ENCODE measurements at regions not wholly inside any gene's neighbourhood (a gene's known extent, or its start where the extent isn't known, plus 50 kb on each side); places are given as distances from the start of the nearest gene placed in this dataset.

GRCh38 chr3:167901138-167901537 is 165.6 kb downstream of the SERPINI1 start:
- H3K27me3 ChIP-seq (ENCODE audit: insufficient read depth, low read length), result no peaks in the 10 kb centered on the region
- H4K8ac ChIP-seq (replicated peaks; ENCODE audit: insufficient read length, low read depth, low read length), result no peak overlapping the region
- H3K4ac ChIP-seq (ENCODE audit: low read depth, low read length), result no peak overlapping the region
- Mint-ChIP-seq H3K27ac (no peak overlapping the region), H3K4me3 (no peak overlapping the region), H3K9me3 (peaks cover 0 to 2% of the 10 kb centered on the region in 2 experiments; a peak in 1 of 5 replicates), H3K4me1 (peaks cover 6 to 11% of the 10 kb centered on the region in 2 experiments), H3K36me3 (ENCODE audit: insufficient read depth in 1 of 3, low read depth in 3 of 3) (no peaks in the 10 kb centered on the region), H3K27me3 (ENCODE audit: low read depth) (no peaks in the 10 kb centered on the region)
- H3K9me3 ChIP-seq (ENCODE audit: control insufficient read depth, low read depth, low read length), result no peaks in the 10 kb centered on the region
- no CpG with 5 or more reads among the region's 1 CpG for WGBS (ENCODE audit: extremely low coverage, insufficient read length, low lambda C conversion rate)
- no peak overlapping the region for H2AK5ac ChIP-seq (ENCODE audit: insufficient read length, low read length)
- no peak overlapping the region for H3K18ac ChIP-seq (ENCODE audit: insufficient read length, low read depth, low read length)
- no peak overlapping the region for H2BK5ac ChIP-seq (ENCODE audit: insufficient read length, low read length)
- no peak overlapping the region for H2BK12ac ChIP-seq (ENCODE audit: insufficient read length, low read depth, low read length)
- no peak overlapping the region for H2BK15ac ChIP-seq (ENCODE audit: low read depth, low read length)
- H4K5ac ChIP-seq (ENCODE audit: insufficient read length, low read depth, low read length), result no peak overlapping the region
- no peak overlapping the region for H3K9ac ChIP-seq (ENCODE audit: extremely low read depth, insufficient read length, low read length)
- no peak overlapping the region for H2AFZ ChIP-seq (ENCODE audit: low read length)
- no peaks in the 10 kb centered on the region for H3K4me1 ChIP-seq (ENCODE audit: insufficient read depth, low read length)
- H3K14ac ChIP-seq (ENCODE audit: insufficient read depth, low read length), result no peak overlapping the region
- TF ChIP-seq, protein P1, sequence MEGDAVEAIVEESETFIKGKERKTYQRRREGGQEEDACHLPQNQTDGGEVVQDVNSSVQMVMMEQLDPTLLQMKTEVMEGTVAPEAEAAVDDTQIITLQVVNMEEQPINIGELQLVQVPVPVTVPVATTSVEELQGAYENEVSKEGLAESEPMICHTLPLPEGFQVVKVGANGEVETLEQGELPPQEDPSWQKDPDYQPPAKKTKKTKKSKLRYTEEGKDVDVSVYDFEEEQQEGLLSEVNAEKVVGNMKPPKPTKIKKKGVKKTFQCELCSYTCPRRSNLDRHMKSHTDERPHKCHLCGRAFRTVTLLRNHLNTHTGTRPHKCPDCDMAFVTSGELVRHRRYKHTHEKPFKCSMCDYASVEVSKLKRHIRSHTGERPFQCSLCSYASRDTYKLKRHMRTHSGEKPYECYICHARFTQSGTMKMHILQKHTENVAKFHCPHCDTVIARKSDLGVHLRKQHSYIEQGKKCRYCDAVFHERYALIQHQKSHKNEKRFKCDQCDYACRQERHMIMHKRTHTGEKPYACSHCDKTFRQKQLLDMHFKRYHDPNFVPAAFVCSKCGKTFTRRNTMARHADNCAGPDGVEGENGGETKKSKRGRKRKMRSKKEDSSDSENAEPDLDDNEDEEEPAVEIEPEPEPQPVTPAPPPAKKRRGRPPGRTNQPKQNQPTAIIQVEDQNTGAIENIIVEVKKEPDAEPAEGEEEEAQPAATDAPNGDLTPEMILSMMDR (conservative IDR thresholded peaks at IDR 0.05), result no peak
- H3K23me2 ChIP-seq (ENCODE audit: insufficient read length, low read depth, low read length, poor library complexity, severe bottlenecking), result no peaks in the 10 kb centered on the region
- no peak overlapping the region for H3K56ac ChIP-seq (ENCODE audit: insufficient read length, low read depth, low read length)
- no peak overlapping the region for H3K23ac ChIP-seq (ENCODE audit: insufficient read length, low read depth, low read length)
- H3T11ph ChIP-seq (ENCODE audit: low read length), result no peak overlapping the region
- no peak overlapping the region for H3K4me2 ChIP-seq (ENCODE audit: insufficient read depth, insufficient read length, low read length)
- H4K20me1 ChIP-seq (ENCODE audit: control insufficient read depth, insufficient read depth, insufficient read length), result no peaks in the 10 kb centered on the region
- no peaks in the 10 kb centered on the region for H3K79me1 ChIP-seq (ENCODE audit: insufficient read depth, low read depth, low read length, poor library complexity, severe bottlenecking)
- no peak for DNase-seq
- H2BK20ac ChIP-seq (ENCODE audit: low read depth, low read length, poor library complexity, severe bottlenecking), result no peak overlapping the region
- H2BK120ac ChIP-seq (ENCODE audit: low read depth, low read length, poor library complexity, severe bottlenecking), result no peak overlapping the region
- no peak overlapping the region for H3K27ac ChIP-seq (ENCODE audit: insufficient read length, low read depth, low read length)
- no peak overlapping the region for H4K91ac ChIP-seq (ENCODE audit: insufficient read length, low read depth, low read length)
- no peaks in the 10 kb centered on the region for H3K79me2 ChIP-seq (ENCODE audit: insufficient read depth, low read length)

All from H9 (cell line).